NB4 (cell line): ENCODE measurements at regions not wholly inside any gene's neighbourhood (a gene's known extent, or its start where the extent isn't known, plus 50 kb on each side); places are given as distances from the start of the nearest gene placed in this dataset.

ENCODE experiments used
- CTCF ChIP-seq: IDR thresholded peaks from one replicate; pipeline ENCODE4 v1.5.1; 2012; ENCODE audit warnings: low read depth, low read length
- MAX ChIP-seq: IDR thresholded peaks from 2 replicates; pipeline ENCODE4 v1.6.1; 2011; ENCODE audit warnings: low read depth, low read length
- POLR2A ChIP-seq: IDR thresholded peaks from 2 replicates; pipeline ENCODE4 v1.6.1; 2011; ENCODE audit warnings: mild to moderate bottlenecking; ENCODE audit not compliant: insufficient read length; ENCODE audit errors: extremely low read depth

DNA sequence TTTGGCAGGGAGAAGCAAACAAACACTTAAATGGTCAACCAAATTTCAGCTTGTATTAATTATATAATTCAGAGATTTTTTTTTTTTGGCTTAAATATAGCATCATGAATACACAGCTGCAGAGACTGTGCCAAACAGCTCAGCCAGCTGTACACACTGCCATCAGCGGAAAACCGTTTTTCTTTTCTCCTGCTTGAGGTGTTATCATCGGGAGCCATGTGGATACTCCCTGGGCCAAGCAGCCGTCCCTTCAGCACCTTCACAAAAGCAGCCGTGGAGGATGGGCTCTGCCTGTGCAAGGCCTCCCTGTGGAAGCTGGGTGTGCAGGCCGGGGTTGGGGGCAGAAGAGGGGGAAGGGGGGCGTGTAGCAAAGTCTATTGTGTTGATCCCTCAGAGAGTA, 85.0 kb downstream of the NUF2 start:
- TF ChIP-seq CTCF, result no peak
- no peak for TF ChIP-seq MAX
- TF ChIP-seq POLR2A, result no peak
